Spleen (tissue), 7 donors: ENCODE measurements at regions not wholly inside any gene's neighbourhood (a gene's known extent, or its start where the extent isn't known, plus 50 kb on each side); places are given as distances from the start of the nearest gene placed in this dataset.

Source experiments
- CTCF ChIP-seq, 11 experiments: fragments of 200-600 bp in 7 of 11; fragments of 450-650 bp in 4 of 11; sonication (generic) in 4 of 11; IDR thresholded peaks in 8 of 11; conservative IDR thresholded peaks in 3 of 11; 1 replicate in 7 of 11; 2 replicates in 4 of 11; pipeline versions ENCODE4 v1.4.0 to v1.8.0; 2016 to 2021; ENCODE audit warnings: antibody characterized with exemption in 11 of 11, inconsistent platforms in 4 of 11, mild to moderate bottlenecking in 1 of 11
- POLR2AphosphoS5 ChIP-seq, 3 donors: sonication (generic); formaldehyde crosslinking; IDR thresholded peaks; one replicate each; pipeline ENCODE4 v1.5.1; 2017; ENCODE audit warnings: antibody characterized with exemption in 3 of 3
- donor health status: DM: no; HTN: no; CAD: no; lungs with moderate emphysema.
- donor health status: DM: no; HTN: no; CAD: no.
- donor health status: DM: no; HTN: no; CAD: no.

DNA sequence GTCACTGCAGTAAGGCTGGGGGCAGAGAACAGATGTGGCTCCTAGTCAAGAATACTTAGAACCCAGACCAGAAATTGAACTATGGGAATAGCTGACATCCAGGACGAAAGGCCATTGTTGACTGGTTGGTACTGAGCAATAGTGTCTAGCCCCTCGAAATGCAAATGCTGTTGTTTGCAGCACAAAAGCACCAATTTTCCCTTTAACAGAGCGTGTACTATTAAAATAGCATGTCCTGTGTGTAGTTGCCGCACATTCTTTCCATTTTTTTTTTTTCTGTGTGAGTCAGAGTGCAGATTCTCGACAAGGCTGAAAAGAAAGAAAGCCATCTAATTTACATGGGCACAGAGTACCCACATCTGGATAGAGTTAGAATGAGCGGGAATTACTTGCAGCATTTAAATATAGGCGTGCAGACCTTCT, 302.4 kb downstream of the PTEN start:
- TF ChIP-seq CTCF (IDR thresholded peaks at IDR 0.05 in 8 of 11, conservative IDR thresholded peaks at IDR 0.05 in 3 of 11), result no peak
- TF ChIP-seq POLR2AphosphoS5 (IDR thresholded peaks at IDR 0.05), result no peak
